ENCODE measurements at regions not wholly inside any gene's neighbourhood (a gene's known extent, or its start where the extent isn't known, plus 50 kb on each side); places are given as distances from the start of the nearest gene placed in this dataset.

DNA sequence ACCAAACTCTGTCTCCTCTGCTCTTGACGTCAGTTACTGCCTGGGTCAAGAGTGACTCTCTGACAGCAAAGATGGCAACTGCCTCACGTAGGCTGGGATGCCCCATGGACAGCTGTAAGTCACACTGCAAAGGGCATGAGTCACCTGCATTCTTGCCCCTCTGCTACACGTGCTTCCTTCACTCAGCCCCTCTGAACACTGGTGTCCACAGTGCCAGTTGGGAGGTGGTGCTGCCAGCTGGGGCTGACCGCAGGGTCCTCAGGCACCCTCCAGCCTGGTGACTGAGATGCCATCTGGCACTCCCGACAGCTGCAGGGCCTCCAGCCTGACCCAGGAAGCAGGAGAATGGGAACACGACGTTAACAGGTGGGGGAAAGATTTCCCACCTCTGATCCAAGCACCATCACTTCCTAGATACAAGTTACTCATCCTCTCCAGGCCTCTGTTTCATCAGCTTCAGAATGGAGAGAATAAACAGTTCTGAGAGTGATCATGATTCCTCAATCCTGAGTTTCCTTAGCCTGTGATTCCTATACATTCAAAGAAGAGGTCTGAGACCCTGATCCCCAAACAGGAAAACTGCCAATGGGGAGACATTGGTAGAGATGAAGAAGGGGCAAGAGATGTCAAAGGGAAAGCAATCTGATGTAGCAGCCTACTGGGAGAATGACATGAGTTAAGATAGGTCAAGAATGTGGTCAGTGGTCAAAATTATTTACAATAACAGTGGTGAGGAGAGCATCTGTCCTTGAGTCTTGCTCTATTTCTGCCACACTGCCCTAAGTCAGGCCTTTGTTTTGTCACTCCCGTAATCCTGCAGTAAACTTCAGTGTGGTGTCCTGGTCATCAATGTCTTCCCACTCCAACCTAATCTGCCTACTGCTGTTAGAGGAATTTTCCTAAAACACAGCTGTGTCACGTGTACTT, 86.1 kb upstream of the BCL6 start:
- TF ChIP-seq, protein P1, sequence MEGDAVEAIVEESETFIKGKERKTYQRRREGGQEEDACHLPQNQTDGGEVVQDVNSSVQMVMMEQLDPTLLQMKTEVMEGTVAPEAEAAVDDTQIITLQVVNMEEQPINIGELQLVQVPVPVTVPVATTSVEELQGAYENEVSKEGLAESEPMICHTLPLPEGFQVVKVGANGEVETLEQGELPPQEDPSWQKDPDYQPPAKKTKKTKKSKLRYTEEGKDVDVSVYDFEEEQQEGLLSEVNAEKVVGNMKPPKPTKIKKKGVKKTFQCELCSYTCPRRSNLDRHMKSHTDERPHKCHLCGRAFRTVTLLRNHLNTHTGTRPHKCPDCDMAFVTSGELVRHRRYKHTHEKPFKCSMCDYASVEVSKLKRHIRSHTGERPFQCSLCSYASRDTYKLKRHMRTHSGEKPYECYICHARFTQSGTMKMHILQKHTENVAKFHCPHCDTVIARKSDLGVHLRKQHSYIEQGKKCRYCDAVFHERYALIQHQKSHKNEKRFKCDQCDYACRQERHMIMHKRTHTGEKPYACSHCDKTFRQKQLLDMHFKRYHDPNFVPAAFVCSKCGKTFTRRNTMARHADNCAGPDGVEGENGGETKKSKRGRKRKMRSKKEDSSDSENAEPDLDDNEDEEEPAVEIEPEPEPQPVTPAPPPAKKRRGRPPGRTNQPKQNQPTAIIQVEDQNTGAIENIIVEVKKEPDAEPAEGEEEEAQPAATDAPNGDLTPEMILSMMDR (IDR thresholded peaks at IDR 0.05; ENCODE audit: low read depth, low read length, missing control alignments), result no peak
- DNase-seq (ENCODE audit: low read depth), result no peak
- in situ Hi-C loops (cut with HindIII; ENCODE audit: low sequenced_read_pairs), result no loop called here

DNA sequence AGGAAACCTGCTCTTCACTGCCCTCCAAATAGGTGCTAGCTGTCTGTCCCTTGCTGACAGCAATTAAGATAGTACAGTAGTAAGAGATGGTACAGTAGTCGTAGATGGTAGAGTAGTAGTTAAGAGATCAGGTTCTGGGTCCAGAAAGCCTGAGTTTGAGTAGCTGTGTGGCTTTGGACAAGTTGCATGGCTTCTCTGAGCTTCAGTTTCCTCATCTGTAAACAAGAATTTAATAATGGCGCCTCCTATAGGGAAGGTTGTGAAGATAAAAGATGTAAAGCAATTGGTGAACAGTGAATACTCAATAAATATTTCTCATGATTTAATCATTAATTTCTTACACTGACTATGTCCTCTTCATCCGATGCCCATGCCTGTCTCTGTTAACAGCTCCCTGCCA, 86.9 kb upstream of the BCL6 start:
- no peak for DNase-seq (ENCODE audit: low read depth)
- TF ChIP-seq, protein P1 (IDR thresholded peaks at IDR 0.05; ENCODE audit: low read depth, low read length, missing control alignments), result no peak
- in situ Hi-C loops (cut with HindIII; ENCODE audit: low sequenced_read_pairs), result no loop called here
- no peak overlapping the region for H3K4me3 ChIP-seq (ENCODE audit: low read depth, low read length)

More for the DNA sequence above, 86.1 kb upstream of the BCL6 start:
- no peak overlapping the region for H3K4me3 ChIP-seq (ENCODE audit: low read depth, low read length)

DNA sequence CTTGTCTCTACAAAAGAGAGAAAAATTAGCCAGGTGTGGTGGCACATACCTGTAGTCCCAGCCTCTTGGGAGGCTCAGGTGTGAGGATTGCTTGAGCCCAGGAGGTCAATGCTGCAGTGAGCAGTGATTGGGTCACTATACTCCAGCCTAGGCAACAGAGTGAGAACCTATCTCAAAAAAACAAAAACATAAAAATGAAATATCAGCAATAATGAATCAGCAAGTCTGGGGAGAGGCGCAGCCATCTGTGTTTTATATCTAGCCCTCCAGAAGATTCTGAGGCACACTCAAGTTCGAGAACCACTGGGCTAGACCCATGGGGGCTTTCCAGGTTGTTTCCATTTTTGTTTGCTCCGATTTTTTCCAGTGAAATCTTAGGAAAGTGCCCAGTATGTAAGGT, 88.1 kb upstream of the BCL6 start:
- no peak for DNase-seq (ENCODE audit: low read depth)
- H3K4me3 ChIP-seq (ENCODE audit: low read depth, low read length), result no peak overlapping the region
- in situ Hi-C loops (cut with HindIII; ENCODE audit: low sequenced_read_pairs), result no loop called here
- TF ChIP-seq, protein P1 (IDR thresholded peaks at IDR 0.05; ENCODE audit: low read depth, low read length, missing control alignments), result no peak

DNA sequence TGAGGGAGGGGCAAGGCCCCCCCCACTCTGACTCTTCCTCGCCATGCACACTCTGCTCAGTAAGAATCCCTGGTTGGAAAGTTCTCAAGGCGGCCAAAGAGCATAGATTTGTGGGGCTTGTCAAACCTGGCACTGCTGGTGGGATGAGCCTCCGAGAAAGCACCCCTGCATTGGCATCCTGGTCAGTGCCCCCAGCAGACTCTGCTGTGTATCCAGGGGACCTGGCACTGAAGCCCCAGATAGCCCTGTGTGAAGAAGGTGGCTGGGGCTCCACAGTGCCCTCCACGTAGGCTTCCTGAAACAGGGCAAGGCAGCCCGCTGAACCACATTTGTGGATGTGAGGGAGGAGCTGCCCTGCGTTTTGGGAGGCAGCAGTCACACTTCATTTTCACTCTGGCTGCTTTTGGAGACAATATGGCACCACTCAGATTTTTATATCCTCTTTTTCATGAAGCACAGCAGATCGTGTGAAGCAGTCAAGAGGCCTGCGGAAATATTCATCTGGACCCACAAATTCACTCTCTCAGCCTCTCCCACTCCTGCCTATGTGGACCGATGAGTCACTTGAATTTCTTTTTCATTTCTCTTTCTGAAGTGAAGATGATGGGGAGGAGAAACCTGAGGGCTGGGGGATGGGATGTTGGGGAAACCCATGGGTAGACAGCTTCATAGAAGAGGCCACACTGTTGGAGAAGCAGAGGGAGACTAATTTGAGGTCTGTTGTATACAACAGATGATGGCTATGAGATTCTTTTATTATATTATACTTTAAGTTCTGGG, 88.7 kb upstream of the BCL6 start:
- TF ChIP-seq, protein P1 (IDR thresholded peaks at IDR 0.05; ENCODE audit: low read depth, low read length, missing control alignments), result no peak
- in situ Hi-C loops (cut with HindIII; ENCODE audit: low sequenced_read_pairs), result no loop called here

DNA sequence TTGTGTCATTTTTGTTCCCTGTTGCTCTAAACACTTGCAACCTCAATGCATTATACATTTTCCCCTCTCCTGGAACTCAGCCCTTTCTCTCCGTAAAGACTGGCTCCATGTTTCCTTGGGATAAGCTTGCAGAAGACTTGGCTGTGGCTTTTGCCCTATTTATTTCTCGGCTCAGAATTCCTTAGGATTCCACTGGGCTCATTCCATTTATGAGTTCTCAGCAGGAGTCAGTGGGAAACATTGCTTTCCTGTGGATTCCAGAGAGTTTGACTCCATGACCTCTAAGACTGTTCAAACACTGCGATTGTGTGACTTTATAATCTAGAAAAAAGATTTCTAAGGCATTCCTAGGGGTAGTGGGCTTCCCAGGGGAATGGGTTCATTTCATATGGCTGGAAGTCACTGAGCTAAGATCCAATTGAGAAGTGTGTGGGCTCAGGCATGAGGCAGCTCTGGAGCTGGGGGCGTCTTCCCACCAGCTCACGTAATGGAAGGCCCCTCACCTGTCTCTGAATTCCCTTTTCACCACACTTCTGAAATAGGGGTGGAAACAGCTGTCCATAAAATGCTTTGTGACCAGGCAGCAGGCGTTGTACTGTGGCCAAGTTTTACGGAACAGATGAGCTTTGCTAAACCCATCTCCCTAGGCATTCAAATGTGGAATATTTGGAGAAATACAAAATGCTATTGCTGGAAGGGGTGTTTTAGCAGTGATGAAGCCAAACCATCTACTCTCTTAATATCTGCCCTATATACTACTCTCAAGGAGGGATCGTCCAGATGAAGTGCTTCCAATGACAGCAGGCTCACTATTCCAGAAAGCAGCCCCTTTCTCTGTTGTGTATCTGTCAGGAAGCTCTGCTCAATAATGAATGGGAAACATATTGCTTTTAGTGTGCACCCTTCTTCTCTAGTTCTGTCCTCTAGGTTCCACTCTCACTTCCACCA, 91.8 kb upstream of the BCL6 start:
- DNase-seq (ENCODE audit: low read depth), result peak; percentile 38
- in situ Hi-C loops (cut with HindIII; ENCODE audit: low sequenced_read_pairs), result no loop called here
- H3K4me3 ChIP-seq (ENCODE audit: low read depth, low read length), result no peak overlapping the region
- TF ChIP-seq, protein P1 (IDR thresholded peaks at IDR 0.05; ENCODE audit: low read depth, low read length, missing control alignments), result no peak

More for the DNA sequence above, 88.7 kb upstream of the BCL6 start:
- no peak for DNase-seq (ENCODE audit: low read depth)
- no peak overlapping the region for H3K4me3 ChIP-seq (ENCODE audit: low read depth, low read length)

Data from astrocyte of the cerebellum (primary cell).